CD4-positive, alpha-beta T cell treated with Interleukin-12 subunit alpha and Interleukin-12 subunit beta, for 1 hour (primary cell): ENCODE measurements at regions not wholly inside any gene's neighbourhood (a gene's known extent, or its start where the extent isn't known, plus 50 kb on each side); places are given as distances from the start of the nearest gene placed in this dataset.
"Not testable (repeated sequence)": the region's sequence is repeated elsewhere in the genome, so short reads cannot be mapped to it uniquely, and the experiment has no call there.

Experiments
- DNase-seq: peaks from one replicate; pipeline ENCODE4 v3.0.0-alpha.2; 2020

- DNase-seq: no peak
These were observed 122.6 kb upstream of the ID4 start for GRCh38 chr6:19714434-19715166.

- DNase-seq: no peak
These were observed 122.0 kb upstream of the ID4 start for GRCh38 chr6:19715167-19715551.

- DNase-seq: no peak
These were observed 117.5 kb upstream of the ID4 start for GRCh38 chr6:19719691-19720128.

GRCh38 chr6:19721766-19722377 is 115.3 kb upstream of the ID4 start:
- no peak for DNase-seq

- DNase-seq: no peak
These were observed 114.2 kb upstream of the ID4 start for GRCh38 chr6:19722999-19723398.

- DNase-seq: no peak
These were observed 113.6 kb upstream of the ID4 start for GRCh38 chr6:19723545-19723944.

GRCh38 chr6:19725436-19725835 is 111.7 kb upstream of the ID4 start:
- not testable (repeated sequence) for DNase-seq

GRCh38 chr6:19731282-19731681 is 105.9 kb upstream of the ID4 start:
- DNase-seq: no peak

GRCh38 chr6:19734061-19734460 is 103.1 kb upstream of the ID4 start:
- no peak for DNase-seq

- no peak for DNase-seq
These were observed 102.7 kb upstream of the ID4 start for GRCh38 chr6:19734519-19734918.

- DNase-seq: no peak
These were observed 101.1 kb upstream of the ID4 start for GRCh38 chr6:19736066-19736465.

GRCh38 chr6:19738010-19738409 is 99.2 kb upstream of the ID4 start:
- DNase-seq: no peak

GRCh38 chr6:19749722-19750121 is 87.4 kb upstream of the ID4 start:
- no peak for DNase-seq

GRCh38 chr6:19752746-19753145 is 84.4 kb upstream of the ID4 start:
- no peak for DNase-seq

- DNase-seq: no peak
These were observed 83.3 kb upstream of the ID4 start for GRCh38 chr6:19753826-19754225.

- DNase-seq: no peak
These were observed 82.5 kb upstream of the ID4 start for GRCh38 chr6:19754686-19755085.

- no peak for DNase-seq
These were observed 82.0 kb upstream of the ID4 start for GRCh38 chr6:19755181-19755580.

- DNase-seq: no peak
These were observed 80.1 kb upstream of the ID4 start for GRCh38 chr6:19757036-19757435.

- DNase-seq: no peak
These were observed 77.9 kb upstream of the ID4 start for GRCh38 chr6:19759117-19759880.

GRCh38 chr6:19761121-19761520 is 76.0 kb upstream of the ID4 start:
- DNase-seq: no peak

GRCh38 chr6:19771753-19772336 is 65.3 kb upstream of the ID4 start:
- no peak for DNase-seq

GRCh38 chr6:19772891-19773290 is 64.3 kb upstream of the ID4 start:
- no peak for DNase-seq

GRCh38 chr6:19781269-19781668 is 55.9 kb upstream of the ID4 start:
- DNase-seq: no peak

- DNase-seq: no peak
These were observed 54.6 kb upstream of the ID4 start for GRCh38 chr6:19782588-19782987.
